K562 (cell line): ENCODE measurements at regions not wholly inside any gene's neighbourhood (a gene's known extent, or its start where the extent isn't known, plus 50 kb on each side); places are given as distances from the start of the nearest gene placed in this dataset.

ENCODE experiments used
- CBX8 ChIP-seq: fragments of 200-600 bp; sonication (generic); IDR thresholded peaks from 2 replicates; pipeline ENCODE4 v1.6.1; 2012; ENCODE audit warnings: borderline replicate concordance, mixed run types, low read depth, mild to moderate bottlenecking, moderate library complexity, mixed read lengths, low read length, control low read depth, inconsistent platforms; ENCODE audit not compliant: poor library complexity, severe bottlenecking; ENCODE audit errors: extremely low read depth
- FIP1L1 ChIP-seq: fragments of 200-400 bp; formaldehyde crosslinking; IDR thresholded peaks from 2 replicates; pipeline ENCODE4 v1.6.1; 2018; ENCODE audit warnings: mild to moderate bottlenecking, low read depth, low read length; ENCODE audit not compliant: poor library complexity, severe bottlenecking
- MAFF ChIP-seq: IDR thresholded peaks from 2 replicates; pipeline ENCODE4 v1.6.1; 2012; ENCODE audit warnings: low read length, improper control_type of control experiment
- MAFK ChIP-seq: IDR thresholded peaks from 2 replicates; pipeline ENCODE4 v1.6.1; 2011; ENCODE audit warnings: low read length, improper control_type of control experiment
- MAX ChIP-seq: sonication (generic); formaldehyde crosslinking; IDR thresholded peaks from 2 replicates; pipeline ENCODE4 v1.9.0; 2022; ENCODE audit warnings: mild to moderate bottlenecking, missing genetic modification reagents
- SMARCE1 ChIP-seq: fragments of 450-650 bp; IDR thresholded peaks from 2 replicates; pipeline ENCODE4 v1.7.1; 2016; ENCODE audit warnings: mild to moderate bottlenecking
- STAT5B ChIP-seq: fragments of 250-450 bp; sonication (Bioruptor Pico); IDR thresholded peaks from 2 replicates; pipeline ENCODE4 v1.8.0; 2021; ENCODE audit warnings: mild to moderate bottlenecking, inconsistent platforms
- THRAP3 ChIP-seq: fragments of 450-650 bp; IDR thresholded peaks from 2 replicates; pipeline ENCODE4 v1.6.1; 2016; ENCODE audit warnings: mild to moderate bottlenecking, inconsistent platforms, borderline replicate concordance
- ZNF146 ChIP-seq: IDR thresholded peaks from one replicate; pipeline ENCODE4 v1.6.1; 2018; ENCODE audit warnings: missing compliant biosample characterization; ENCODE audit not compliant: unreplicated experiment
- TF ChIP-seq, protein P1 (sequence below): sonication (generic); formaldehyde crosslinking; IDR thresholded peaks from 2 replicates; pipeline ENCODE4 v1.8.0; 2022; ENCODE audit warnings: mild to moderate bottlenecking, missing genetic modification reagents

- no peak for TF ChIP-seq FIP1L1
- no peak for TF ChIP-seq ZNF146
- TF ChIP-seq MAFK, result no peak
- TF ChIP-seq THRAP3, result no peak
- no peak for TF ChIP-seq SMARCE1
- TF ChIP-seq MAFF, result no peak
- no peak for TF ChIP-seq CBX8
- no peak for TF ChIP-seq MAX
- TF ChIP-seq STAT5B, result no peak
- TF ChIP-seq, protein P1, sequence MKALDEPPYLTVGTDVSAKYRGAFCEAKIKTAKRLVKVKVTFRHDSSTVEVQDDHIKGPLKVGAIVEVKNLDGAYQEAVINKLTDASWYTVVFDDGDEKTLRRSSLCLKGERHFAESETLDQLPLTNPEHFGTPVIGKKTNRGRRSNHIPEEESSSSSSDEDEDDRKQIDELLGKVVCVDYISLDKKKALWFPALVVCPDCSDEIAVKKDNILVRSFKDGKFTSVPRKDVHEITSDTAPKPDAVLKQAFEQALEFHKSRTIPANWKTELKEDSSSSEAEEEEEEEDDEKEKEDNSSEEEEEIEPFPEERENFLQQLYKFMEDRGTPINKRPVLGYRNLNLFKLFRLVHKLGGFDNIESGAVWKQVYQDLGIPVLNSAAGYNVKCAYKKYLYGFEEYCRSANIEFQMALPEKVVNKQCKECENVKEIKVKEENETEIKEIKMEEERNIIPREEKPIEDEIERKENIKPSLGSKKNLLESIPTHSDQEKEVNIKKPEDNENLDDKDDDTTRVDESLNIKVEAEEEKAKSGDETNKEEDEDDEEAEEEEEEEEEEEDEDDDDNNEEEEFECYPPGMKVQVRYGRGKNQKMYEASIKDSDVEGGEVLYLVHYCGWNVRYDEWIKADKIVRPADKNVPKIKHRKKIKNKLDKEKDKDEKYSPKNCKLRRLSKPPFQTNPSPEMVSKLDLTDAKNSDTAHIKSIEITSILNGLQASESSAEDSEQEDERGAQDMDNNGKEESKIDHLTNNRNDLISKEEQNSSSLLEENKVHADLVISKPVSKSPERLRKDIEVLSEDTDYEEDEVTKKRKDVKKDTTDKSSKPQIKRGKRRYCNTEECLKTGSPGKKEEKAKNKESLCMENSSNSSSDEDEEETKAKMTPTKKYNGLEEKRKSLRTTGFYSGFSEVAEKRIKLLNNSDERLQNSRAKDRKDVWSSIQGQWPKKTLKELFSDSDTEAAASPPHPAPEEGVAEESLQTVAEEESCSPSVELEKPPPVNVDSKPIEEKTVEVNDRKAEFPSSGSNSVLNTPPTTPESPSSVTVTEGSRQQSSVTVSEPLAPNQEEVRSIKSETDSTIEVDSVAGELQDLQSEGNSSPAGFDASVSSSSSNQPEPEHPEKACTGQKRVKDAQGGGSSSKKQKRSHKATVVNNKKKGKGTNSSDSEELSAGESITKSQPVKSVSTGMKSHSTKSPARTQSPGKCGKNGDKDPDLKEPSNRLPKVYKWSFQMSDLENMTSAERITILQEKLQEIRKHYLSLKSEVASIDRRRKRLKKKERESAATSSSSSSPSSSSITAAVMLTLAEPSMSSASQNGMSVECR (CRISPR knock-in tag), result no peak
- TF ChIP-seq, all 486 proteins: peak for 0
Measured at GRCh38 chr1:111052246-111052645, 87.6 kb downstream of the DRAM2 start (continued).
